H1 (cell line): ENCODE measurements at regions not wholly inside any gene's neighbourhood (a gene's known extent, or its start where the extent isn't known, plus 50 kb on each side); places are given as distances from the start of the nearest gene placed in this dataset.

Experiments used
- CHD7 ChIP-seq: fragments of 300-600 bp; sonication (generic); IDR thresholded peaks from 2 replicates; pipeline ENCODE4 v1.7.1; 2012; ENCODE audit warnings: low read length, moderate library complexity, mild to moderate bottlenecking, inconsistent platforms; ENCODE audit not compliant: insufficient replicate concordance
- HDAC2 ChIP-seq, 2 experiments: fragments of 300-600 bp in 1 of 2; sonication (generic) in 1 of 2; IDR thresholded peaks; 2 replicates each; pipeline ENCODE4 v1.6.1; 2011 to 2012; ENCODE audit warnings: low read depth in 2 of 2, low read length in 2 of 2, mild to moderate bottlenecking in 2 of 2, moderate library complexity in 2 of 2, borderline replicate concordance in 1 of 2, inconsistent platforms in 1 of 2

DNA sequence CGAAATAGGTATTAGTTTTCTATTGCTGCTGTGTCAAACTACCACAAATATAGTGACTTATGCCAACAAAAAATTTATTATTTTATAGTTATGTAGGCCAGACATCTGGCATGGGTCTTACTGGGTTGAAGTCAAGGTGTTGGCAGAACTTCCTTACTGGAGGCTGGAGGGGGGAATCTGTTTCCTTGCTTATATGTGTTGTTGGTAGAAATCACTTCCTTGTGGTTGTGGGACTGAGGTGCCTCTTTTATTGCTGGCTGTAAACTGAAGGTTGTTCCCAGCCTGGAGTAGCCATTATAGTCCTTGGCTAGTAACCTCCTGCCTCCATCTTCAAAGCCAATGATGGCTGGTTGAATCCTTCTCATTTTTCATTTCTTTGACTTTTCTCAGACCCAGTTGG is 439.8 kb upstream of the EEF2KMT start (continued):
- TF ChIP-seq CHD7 = no peak
- no peak for TF ChIP-seq HDAC2 (IDR thresholded peaks at IDR 0.05; ENCODE audit: borderline replicate concordance in 1 of 2, low read depth in 2 of 2, low read length in 2 of 2)
